HL-60 (cell line): ENCODE measurements at regions not wholly inside any gene's neighbourhood (a gene's known extent, or its start where the extent isn't known, plus 50 kb on each side); places are given as distances from the start of the nearest gene placed in this dataset.

Source experiments
- DNase-seq, 2 experiments: peaks; one replicate each; pipeline ENCODE4 v3.0.0-alpha.2; 2010 to 2020; ENCODE audit warnings: low read depth in 1 of 2, low spot score in 1 of 2
- H3K27ac ChIP-seq: fragments of 250-450 bp; sonication (Bioruptor Pico); replicated peaks from 2 replicates; pipeline ENCODE4 v1.5.1; 2020; ENCODE audit warnings: mild to moderate bottlenecking, moderate library complexity
- H3K27me3 ChIP-seq: fragments of 250-450 bp; sonication (Bioruptor Pico); 2 replicates; pipeline ENCODE4 v1.5.1; 2021; ENCODE audit warnings: mild to moderate bottlenecking, moderate library complexity; ENCODE audit not compliant: insufficient read depth, poor library complexity, severe bottlenecking
- H3K4me3 ChIP-seq: replicated peaks from 2 replicates; pipeline ENCODE4 v1.5.1; 2011; ENCODE audit warnings: mild to moderate bottlenecking, control low read depth, low read length; ENCODE audit not compliant: insufficient read depth
- GABPA ChIP-seq: IDR thresholded peaks from 2 replicates; pipeline ENCODE4 v1.6.1; 2012; ENCODE audit warnings: low read depth
- POLR2AphosphoS5 ChIP-seq: IDR thresholded peaks from 2 replicates; pipeline ENCODE4 v1.6.1; 2012; ENCODE audit warnings: low read depth
- REST ChIP-seq: IDR thresholded peaks from 2 replicates; pipeline ENCODE4 v1.6.1; 2012; ENCODE audit warnings: low read depth; ENCODE audit not compliant: insufficient replicate concordance
- SPI1 ChIP-seq: IDR thresholded peaks from 2 replicates; pipeline ENCODE4 v1.6.1; 2012; ENCODE audit warnings: low read depth, mild to moderate bottlenecking, borderline replicate concordance
- TF ChIP-seq, protein P1 (sequence below): IDR thresholded peaks from one replicate; pipeline ENCODE4 v1.5.1; 2011; ENCODE audit warnings: low read length, control low read depth, inconsistent platforms; ENCODE audit not compliant: insufficient read depth

GRCh38 chr6:163744256-163744925 lies 329.9 kb downstream of the QKI start:
- Histone ChIP-seq H3K4me3 (no peak overlapping the region), H3K27me3 (no peaks in the 10 kb centered on the region), H3K27ac (no peak overlapping the region)
- TF ChIP-seq REST (no peak), SPI1 (no peak), POLR2AphosphoS5 (no peak), GABPA (no peak)
- TF ChIP-seq, protein P1, sequence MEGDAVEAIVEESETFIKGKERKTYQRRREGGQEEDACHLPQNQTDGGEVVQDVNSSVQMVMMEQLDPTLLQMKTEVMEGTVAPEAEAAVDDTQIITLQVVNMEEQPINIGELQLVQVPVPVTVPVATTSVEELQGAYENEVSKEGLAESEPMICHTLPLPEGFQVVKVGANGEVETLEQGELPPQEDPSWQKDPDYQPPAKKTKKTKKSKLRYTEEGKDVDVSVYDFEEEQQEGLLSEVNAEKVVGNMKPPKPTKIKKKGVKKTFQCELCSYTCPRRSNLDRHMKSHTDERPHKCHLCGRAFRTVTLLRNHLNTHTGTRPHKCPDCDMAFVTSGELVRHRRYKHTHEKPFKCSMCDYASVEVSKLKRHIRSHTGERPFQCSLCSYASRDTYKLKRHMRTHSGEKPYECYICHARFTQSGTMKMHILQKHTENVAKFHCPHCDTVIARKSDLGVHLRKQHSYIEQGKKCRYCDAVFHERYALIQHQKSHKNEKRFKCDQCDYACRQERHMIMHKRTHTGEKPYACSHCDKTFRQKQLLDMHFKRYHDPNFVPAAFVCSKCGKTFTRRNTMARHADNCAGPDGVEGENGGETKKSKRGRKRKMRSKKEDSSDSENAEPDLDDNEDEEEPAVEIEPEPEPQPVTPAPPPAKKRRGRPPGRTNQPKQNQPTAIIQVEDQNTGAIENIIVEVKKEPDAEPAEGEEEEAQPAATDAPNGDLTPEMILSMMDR: no peak
- DNase-seq: no peak

DNA sequence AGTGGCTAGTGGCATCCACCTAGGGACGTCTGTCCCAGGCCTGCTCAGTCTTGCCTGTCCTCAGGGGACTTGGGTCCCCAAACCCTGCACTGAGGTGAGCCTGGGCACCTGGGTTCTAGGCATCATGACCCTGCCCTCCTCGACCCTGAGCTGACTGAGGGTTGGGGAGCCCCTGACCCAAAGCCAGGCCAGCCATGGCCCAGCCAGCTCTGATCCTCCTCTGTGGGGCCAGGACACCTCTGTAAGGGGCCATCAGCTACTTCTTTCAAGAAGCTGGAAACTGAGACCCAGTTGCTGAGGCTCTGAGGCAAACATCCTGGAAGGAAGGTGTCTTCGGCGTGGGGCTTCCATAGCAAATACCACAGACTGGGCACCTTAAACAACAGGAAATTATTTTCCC lies 329.3 kb downstream of the QKI start:
- H3K27ac ChIP-seq: no peak overlapping the region
- H3K27me3 ChIP-seq: no peaks in the 10 kb centered on the region
- no peak for TF ChIP-seq GABPA
- TF ChIP-seq SPI1: no peak
- no peak for TF ChIP-seq REST
- TF ChIP-seq POLR2AphosphoS5: no peak
- TF ChIP-seq, protein P1: no peak
- DNase-seq: no peak
- no peak overlapping the region for H3K4me3 ChIP-seq

DNA sequence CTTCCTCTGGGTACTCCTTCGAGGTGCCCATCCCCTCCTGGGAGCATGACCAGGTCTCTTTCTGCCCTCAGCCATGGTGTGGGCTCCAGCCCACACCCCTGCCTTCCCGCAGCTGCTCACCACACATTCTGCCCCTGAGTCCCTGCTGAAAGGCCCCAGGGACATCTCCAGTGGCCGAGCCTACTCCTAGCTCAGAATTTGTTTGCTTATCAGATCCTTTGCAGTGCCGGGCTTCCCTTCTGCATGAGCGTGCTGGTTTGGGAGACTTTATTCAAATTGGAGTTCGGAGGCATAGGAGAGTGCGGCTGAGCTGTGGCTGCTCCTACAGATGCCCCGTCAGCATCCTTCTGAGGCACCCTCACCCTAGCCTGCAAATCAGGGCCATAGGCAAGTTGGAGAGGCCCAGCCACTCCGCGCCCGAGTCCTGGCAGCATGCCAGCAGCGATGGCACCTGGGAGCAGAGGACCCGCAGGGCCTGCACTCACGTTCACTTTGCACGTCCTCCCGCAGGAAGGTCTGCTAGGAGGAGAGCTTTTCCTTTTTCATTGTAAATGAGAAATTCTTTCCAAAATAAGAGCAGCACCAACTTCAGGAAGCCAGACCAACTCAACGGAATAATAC lies 327.3 kb downstream of the QKI start:
- Histone ChIP-seq H3K27me3 (no peaks in the 10 kb centered on the region), H3K27ac (no peak overlapping the region), H3K4me3 (no peak overlapping the region)
- no peak for DNase-seq
- TF ChIP-seq, protein P1: no peak
- TF ChIP-seq POLR2AphosphoS5: no peak
- TF ChIP-seq REST: no peak
- TF ChIP-seq GABPA: no peak
- no peak for TF ChIP-seq SPI1
